Omental fat pad (tissue), 3 donors: ENCODE measurements at regions not wholly inside any gene's neighbourhood (a gene's known extent, or its start where the extent isn't known, plus 50 kb on each side); places are given as distances from the start of the nearest gene placed in this dataset.

Experiments used
- ATAC-seq: fragments of 150-250 bp; one replicate; pipeline ENCODE4 v1.9.1; 2016; ENCODE audit warnings: mild to moderate bottlenecking, moderate library complexity; ENCODE audit not compliant: low FRiP score
- DNase-seq: peaks from one replicate; pipeline ENCODE4 v3.0.0-alpha.2; 2019; ENCODE audit warnings: low spot score
- CTCF ChIP-seq, 3 donors: fragments of 450-650 bp; IDR thresholded peaks; one replicate each; pipeline ENCODE4 v1.5.1; 2016 to 2017; ENCODE audit warnings: antibody characterized with exemption in 3 of 3, mild to moderate bottlenecking in 3 of 3, moderate library complexity in 2 of 3

- no peak for ATAC-seq
Observed at GRCh38 chr5:168001318-168001717, 290.1 kb upstream of the WWC1 start.

GRCh38 chr5:168002116-168002515 is 289.3 kb upstream of the WWC1 start:
- TF ChIP-seq CTCF (IDR thresholded peaks at IDR 0.05) = no peak
- DNase-seq (no peak), ATAC-seq (no peak)

More at GRCh38 chr5:168001318-168001717, 290.1 kb upstream of the WWC1 start:
- TF ChIP-seq CTCF (IDR thresholded peaks at IDR 0.05) = no peak
- DNase-seq = no peak

GRCh38 chr5:168005093-168005492 is 286.4 kb upstream of the WWC1 start:
- DNase-seq = no peak
- ATAC-seq = no peak
- no peak for TF ChIP-seq CTCF (IDR thresholded peaks at IDR 0.05)

- DNase-seq = no peak
- no peak for TF ChIP-seq CTCF (IDR thresholded peaks at IDR 0.05)
- no peak for ATAC-seq
Observed at GRCh38 chr5:168005936-168006335, 285.5 kb upstream of the WWC1 start.

GRCh38 chr5:168006456-168007130 is 284.9 kb upstream of the WWC1 start:
- DNase-seq (no peak), ATAC-seq (no peak)
- TF ChIP-seq CTCF (IDR thresholded peaks at IDR 0.05) = no peak

GRCh38 chr5:168007286-168007685 is 284.2 kb upstream of the WWC1 start:
- no peak for TF ChIP-seq CTCF (IDR thresholded peaks at IDR 0.05)
- ATAC-seq (no peak), DNase-seq (no peak)

- DNase-seq = no peak
Observed at GRCh38 chr5:168008555-168008954, 282.9 kb upstream of the WWC1 start.

More at GRCh38 chr5:168008555-168008954, 282.9 kb upstream of the WWC1 start:
- TF ChIP-seq CTCF (IDR thresholded peaks at IDR 0.05) = no peak
- no peak for ATAC-seq
